SU-DHL-6 (cell line): ENCODE measurements at regions not wholly inside any gene's neighbourhood (a gene's known extent, or its start where the extent isn't known, plus 50 kb on each side); places are given as distances from the start of the nearest gene placed in this dataset.

Experiments used
- H2AFZ ChIP-seq: fragments of 200-600 bp; sonication (generic); 2 replicates; pipeline ENCODE4 v1.6.1; 2014; ENCODE audit warnings: low read depth, mild to moderate bottlenecking, moderate library complexity, mixed read lengths, antibody characterized with exemption, low read length; ENCODE audit not compliant: severe bottlenecking
- H3F3A ChIP-seq: fragments of 200-600 bp; shearing (Covaris generic); 2 replicates; pipeline ENCODE4 v1.6.0; 2016; ENCODE audit warnings: antibody characterized with exemption, mild to moderate bottlenecking; ENCODE audit not compliant: insufficient read depth
- H3K27ac ChIP-seq: fragments of 200-600 bp; sonication (generic); 2 replicates; pipeline ENCODE4 v1.5.1; 2016; ENCODE audit warnings: low read depth, mild to moderate bottlenecking, low read length, moderate library complexity, mixed read lengths
- H3K27me3 ChIP-seq: fragments of 200-600 bp; sonication (generic), shearing (Covaris generic); 2 replicates; pipeline ENCODE4 v1.6.0; 2014; ENCODE audit warnings: mild to moderate bottlenecking, low read length
- H3K36me3 ChIP-seq: fragments of 200-600 bp; sonication (generic); 2 replicates; pipeline ENCODE4 v1.6.1; 2014; ENCODE audit warnings: mild to moderate bottlenecking, low read length, mixed read lengths
- H3K4me2 ChIP-seq: fragments of 300-600, 200-600 bp; shearing (Covaris generic), sonication (generic); 2 replicates; pipeline ENCODE4 v1.6.0; 2014; ENCODE audit warnings: low read length, low read depth, mild to moderate bottlenecking; ENCODE audit not compliant: poor library complexity, severe bottlenecking
- H3K4me3 ChIP-seq: fragments of 200-600 bp; sonication (generic); 2 replicates; pipeline ENCODE4 v1.5.1; 2014; ENCODE audit warnings: antibody characterized with exemption, low read length, mild to moderate bottlenecking, mixed read lengths; ENCODE audit not compliant: insufficient read depth, poor library complexity, severe bottlenecking
- H3K79me2 ChIP-seq: fragments of 200-600 bp; sonication (generic); 2 replicates; pipeline ENCODE4 v1.6.1; 2014; ENCODE audit warnings: mild to moderate bottlenecking, low read length, moderate library complexity; ENCODE audit not compliant: insufficient read depth
- H3K9ac ChIP-seq: fragments of 200-600 bp; sonication (generic); 2 replicates; pipeline ENCODE4 v1.7.0; 2014; ENCODE audit warnings: mild to moderate bottlenecking, low read length
- H3K9me2 ChIP-seq: fragments of 200-600 bp; sonication (generic); replicated peaks from 2 replicates; pipeline ENCODE4 v1.6.1; 2014; ENCODE audit warnings: low read length; ENCODE audit not compliant: insufficient read depth
- H3K9me3 ChIP-seq: fragments of 200-600 bp; sonication (generic); 2 replicates; pipeline ENCODE4 v1.6.1; 2014; ENCODE audit warnings: low read length, mixed read lengths; ENCODE audit not compliant: insufficient read depth
- H4K20me1 ChIP-seq: fragments of 200-600 bp; sonication (generic); 2 replicates; pipeline ENCODE4 v1.6.1; 2014; ENCODE audit warnings: low read depth, mild to moderate bottlenecking, antibody characterized with exemption, low read length, moderate library complexity, mixed read lengths
- EZH2phosphoT487 ChIP-seq: fragments of 200-600 bp; sonication (generic), shearing (Covaris generic); conservative IDR thresholded peaks from 2 replicates; pipeline ENCODE4 v1.6.1; 2018; ENCODE audit warnings: mild to moderate bottlenecking, antibody characterized with exemption, low read length, moderate library complexity, mixed read lengths
- TF ChIP-seq, protein P1 (sequence below): fragments of 200-600 bp; sonication (generic); IDR thresholded peaks from one replicate; pipeline ENCODE4 v1.5.1; 2017; ENCODE audit warnings: antibody characterized with exemption, mild to moderate bottlenecking, low read length, moderate library complexity; ENCODE audit not compliant: insufficient read depth, poor library complexity, severe bottlenecking

DNA sequence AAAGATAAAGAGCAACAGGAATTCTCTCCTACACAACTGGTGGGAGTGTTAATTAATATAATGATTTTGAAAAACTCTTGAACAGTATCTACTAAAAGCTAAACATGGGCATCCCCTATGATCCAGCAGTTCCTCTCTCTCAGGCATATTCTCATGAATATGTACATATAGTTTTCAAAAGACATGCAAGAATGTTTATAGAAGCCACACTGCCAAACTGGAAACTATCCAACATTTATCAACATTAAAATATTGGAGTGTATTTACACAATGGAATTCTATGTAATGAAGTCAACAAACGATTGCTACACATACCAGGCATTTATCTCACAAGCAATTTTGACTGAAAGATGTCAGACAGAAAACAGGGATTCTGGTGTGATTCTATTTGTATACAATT lies 404.5 kb upstream of the ANKRD30A start:
- H3K4me3 ChIP-seq, result no peak overlapping the region
- H3K36me3 ChIP-seq, result no peaks in the 10 kb centered on the region
- H4K20me1 ChIP-seq, result no peaks in the 10 kb centered on the region
- no peaks in the 10 kb centered on the region for H3F3A ChIP-seq
- H3K79me2 ChIP-seq, result no peaks in the 10 kb centered on the region
- H3K9me3 ChIP-seq, result no peaks in the 10 kb centered on the region
- no peaks in the 10 kb centered on the region for H3K9me2 ChIP-seq
- H3K27me3 ChIP-seq, result no peaks in the 10 kb centered on the region
- H3K4me2 ChIP-seq, result no peak overlapping the region
- no peak overlapping the region for H3K27ac ChIP-seq
- H3K9ac ChIP-seq, result no peak overlapping the region
- TF ChIP-seq, protein P1, sequence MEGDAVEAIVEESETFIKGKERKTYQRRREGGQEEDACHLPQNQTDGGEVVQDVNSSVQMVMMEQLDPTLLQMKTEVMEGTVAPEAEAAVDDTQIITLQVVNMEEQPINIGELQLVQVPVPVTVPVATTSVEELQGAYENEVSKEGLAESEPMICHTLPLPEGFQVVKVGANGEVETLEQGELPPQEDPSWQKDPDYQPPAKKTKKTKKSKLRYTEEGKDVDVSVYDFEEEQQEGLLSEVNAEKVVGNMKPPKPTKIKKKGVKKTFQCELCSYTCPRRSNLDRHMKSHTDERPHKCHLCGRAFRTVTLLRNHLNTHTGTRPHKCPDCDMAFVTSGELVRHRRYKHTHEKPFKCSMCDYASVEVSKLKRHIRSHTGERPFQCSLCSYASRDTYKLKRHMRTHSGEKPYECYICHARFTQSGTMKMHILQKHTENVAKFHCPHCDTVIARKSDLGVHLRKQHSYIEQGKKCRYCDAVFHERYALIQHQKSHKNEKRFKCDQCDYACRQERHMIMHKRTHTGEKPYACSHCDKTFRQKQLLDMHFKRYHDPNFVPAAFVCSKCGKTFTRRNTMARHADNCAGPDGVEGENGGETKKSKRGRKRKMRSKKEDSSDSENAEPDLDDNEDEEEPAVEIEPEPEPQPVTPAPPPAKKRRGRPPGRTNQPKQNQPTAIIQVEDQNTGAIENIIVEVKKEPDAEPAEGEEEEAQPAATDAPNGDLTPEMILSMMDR, result no peak
- TF ChIP-seq EZH2phosphoT487, result no peak
- H2AFZ ChIP-seq, result no peak overlapping the region

DNA sequence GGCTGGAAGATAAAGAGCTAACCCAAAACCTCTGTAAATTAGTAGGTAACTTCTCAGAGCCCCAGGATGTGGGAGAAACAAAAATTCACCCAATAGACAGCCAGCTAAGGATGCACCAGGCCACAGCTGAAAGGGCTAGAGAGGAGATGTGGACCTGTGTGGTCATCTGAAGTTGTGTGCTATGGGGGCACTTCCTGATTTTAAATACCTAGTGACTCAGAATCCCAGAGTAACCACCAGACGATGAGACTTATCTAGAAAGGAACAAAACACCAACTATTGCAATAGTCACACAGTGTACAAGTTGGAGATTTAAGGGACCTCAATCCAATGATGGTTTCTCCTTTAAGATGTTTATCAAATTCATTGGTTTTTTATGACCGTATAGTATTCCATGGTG lies 408.3 kb upstream of the ANKRD30A start:
- Histone ChIP-seq H3F3A (no peaks in the 10 kb centered on the region), H3K9me3 (no peaks in the 10 kb centered on the region), H3K27me3 (no peaks in the 10 kb centered on the region), H4K20me1 (no peaks in the 10 kb centered on the region), H3K9me2 (no peaks in the 10 kb centered on the region), H3K79me2 (no peaks in the 10 kb centered on the region), H3K9ac (no peak overlapping the region), H2AFZ (no peak overlapping the region), H3K27ac (no peak overlapping the region), H3K4me3 (no peak overlapping the region), H3K36me3 (no peaks in the 10 kb centered on the region), H3K4me2 (no peak overlapping the region)
- TF ChIP-seq, protein P1, result no peak
- no peak for TF ChIP-seq EZH2phosphoT487

DNA sequence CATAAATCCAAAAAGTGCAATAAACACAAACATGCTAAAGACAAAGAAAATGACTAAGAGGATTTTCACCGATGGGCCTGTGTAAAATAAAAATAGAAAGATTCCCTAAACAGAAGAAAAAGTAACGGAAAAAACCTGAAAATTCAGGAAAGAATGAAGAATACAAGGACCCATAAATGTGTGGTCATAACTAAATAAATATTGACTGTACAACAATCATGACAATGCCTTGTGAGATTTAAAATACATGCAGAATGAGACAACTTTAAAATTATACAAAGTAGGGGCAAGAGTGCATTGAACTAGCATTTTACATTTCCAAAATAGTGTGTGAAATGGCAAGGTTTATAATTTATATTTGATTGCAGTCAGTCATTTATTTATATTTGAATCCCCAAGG lies 409.1 kb upstream of the ANKRD30A start:
- no peaks in the 10 kb centered on the region for H4K20me1 ChIP-seq
- H3K4me2 ChIP-seq, result no peak overlapping the region

More for the DNA sequence above, 409.1 kb upstream of the ANKRD30A start:
- no peak for TF ChIP-seq EZH2phosphoT487
- TF ChIP-seq, protein P1, result no peak
- H3K79me2 ChIP-seq, result no peaks in the 10 kb centered on the region
- no peak overlapping the region for H3K27ac ChIP-seq
- no peak overlapping the region for H2AFZ ChIP-seq
- no peaks in the 10 kb centered on the region for H3K36me3 ChIP-seq
- H3K9ac ChIP-seq, result no peak overlapping the region
- H3K9me3 ChIP-seq, result no peaks in the 10 kb centered on the region
- no peaks in the 10 kb centered on the region for H3F3A ChIP-seq
- H3K9me2 ChIP-seq, result no peaks in the 10 kb centered on the region
- no peaks in the 10 kb centered on the region for H3K27me3 ChIP-seq
- no peak overlapping the region for H3K4me3 ChIP-seq
